Neural cell (in vitro differentiated cells): ENCODE measurements at regions not wholly inside any gene's neighbourhood (a gene's known extent, or its start where the extent isn't known, plus 50 kb on each side); places are given as distances from the start of the nearest gene placed in this dataset.

Experiments used
- H2AFZ ChIP-seq: fragments of 200-600, 300-800 bp; sonication (generic), shearing (Covaris generic); 2 replicates; pipeline ENCODE4 v1.6.0; 2014; ENCODE audit warnings: low read depth, mild to moderate bottlenecking, antibody characterized with exemption, low read length, moderate library complexity
- H3F3A ChIP-seq: fragments of 200-600 bp; shearing (Covaris generic); 2 replicates; pipeline ENCODE4 v1.6.1; 2016; ENCODE audit warnings: mild to moderate bottlenecking, moderate library complexity, mixed read lengths, antibody characterized with exemption, low read length; ENCODE audit not compliant: insufficient read depth, poor library complexity, severe bottlenecking
- H3K27ac ChIP-seq: fragments of 200-600, 300-800 bp; sonication (generic), shearing (Covaris generic); 2 replicates; pipeline ENCODE4 v1.5.1; 2014; ENCODE audit warnings: mild to moderate bottlenecking, low read length, moderate library complexity
- H3K27me3 ChIP-seq: fragments of 300-800, 200-600 bp; sonication (generic), shearing (Covaris generic); 2 replicates; pipeline ENCODE4 v1.6.0; 2014; ENCODE audit warnings: mild to moderate bottlenecking, low read depth, low read length, moderate library complexity; ENCODE audit not compliant: insufficient read depth
- H3K36me3 ChIP-seq: fragments of 300-800, 200-600 bp; sonication (generic), shearing (Covaris generic); 2 replicates; pipeline ENCODE4 v1.5.1; 2014; ENCODE audit warnings: mild to moderate bottlenecking, antibody characterized with exemption, low read length, moderate library complexity; ENCODE audit not compliant: insufficient read depth
- H3K4me2 ChIP-seq: fragments of 300-800, 200-600 bp; sonication (generic), shearing (Covaris generic); 2 replicates; pipeline ENCODE4 v1.6.0; 2014; ENCODE audit warnings: mild to moderate bottlenecking, low read length
- H3K4me3 ChIP-seq: fragments of 300-800, 200-600 bp; sonication (generic), shearing (Covaris generic); 2 replicates; pipeline ENCODE4 v1.5.1; 2014; ENCODE audit warnings: mild to moderate bottlenecking, low read length, moderate library complexity
- H3K79me2 ChIP-seq: fragments of 200-600 bp; shearing (Covaris generic); replicated peaks from 2 replicates; pipeline ENCODE4 v1.6.0; 2014; ENCODE audit warnings: mild to moderate bottlenecking, low read length, moderate library complexity; ENCODE audit not compliant: insufficient read depth
- H3K9ac ChIP-seq: fragments of 300-800, 200-600 bp; sonication (generic), shearing (Covaris generic); 2 replicates; pipeline ENCODE4 v1.6.1; 2016; ENCODE audit warnings: mild to moderate bottlenecking, low read length, mixed read lengths
- H3K9me2 ChIP-seq: fragments of 200-600 bp; shearing (Covaris generic); 2 replicates; pipeline ENCODE4 v1.6.1; 2016; ENCODE audit warnings: mild to moderate bottlenecking, low read length, mixed read lengths; ENCODE audit not compliant: insufficient read depth
- H3K9me3 ChIP-seq: fragments of 200-600, 300-800 bp; sonication (generic), shearing (Covaris generic); 2 replicates; pipeline ENCODE4 v1.6.1; 2016; ENCODE audit warnings: mild to moderate bottlenecking, mixed run types, low read length, moderate library complexity, mixed read lengths
- H4K20me1 ChIP-seq: fragments of 200-600 bp; shearing (Covaris generic); 2 replicates; pipeline ENCODE4 v1.6.1; 2016; ENCODE audit warnings: mild to moderate bottlenecking, mixed run types; ENCODE audit not compliant: insufficient read depth
- EP300 ChIP-seq: fragments of 450-650 bp; conservative IDR thresholded peaks from 2 replicates; pipeline ENCODE4 v1.6.1; 2014; ENCODE audit warnings: antibody characterized with exemption, mild to moderate bottlenecking, moderate library complexity; ENCODE audit not compliant: poor library complexity, severe bottlenecking
- EZH2 ChIP-seq: fragments of 200-600, 300-800 bp; shearing (Covaris generic), sonication (generic); IDR thresholded peaks from 2 replicates; pipeline ENCODE4 v1.6.1; 2014; ENCODE audit warnings: antibody characterized with exemption, low read length, borderline replicate concordance, mild to moderate bottlenecking; ENCODE audit not compliant: insufficient read depth, poor library complexity, severe bottlenecking
- MXI1 ChIP-seq: fragments of 450-650 bp; conservative IDR thresholded peaks from 2 replicates; pipeline ENCODE4 v1.6.1; 2014; ENCODE audit warnings: antibody characterized with exemption, mild to moderate bottlenecking; ENCODE audit not compliant: poor library complexity, severe bottlenecking
- POLR2AphosphoS5 ChIP-seq: IDR thresholded peaks from 2 replicates; pipeline ENCODE4 v1.6.1; 2012
- RAD21 ChIP-seq: fragments of 450-650 bp; conservative IDR thresholded peaks from 2 replicates; pipeline ENCODE4 v1.6.1; 2014; ENCODE audit warnings: antibody characterized with exemption, mild to moderate bottlenecking, moderate library complexity
- SMC3 ChIP-seq: fragments of 450-650 bp; conservative IDR thresholded peaks from 2 replicates; pipeline ENCODE4 v1.6.1; 2014; ENCODE audit warnings: antibody characterized with exemption, mild to moderate bottlenecking, moderate library complexity; ENCODE audit not compliant: poor library complexity
- TAF1 ChIP-seq: IDR thresholded peaks from 2 replicates; pipeline ENCODE4 v1.6.1; 2012; ENCODE audit warnings: low read depth
- TF ChIP-seq, protein P1 (sequence below): IDR thresholded peaks from 2 replicates; pipeline ENCODE4 v1.6.1; 2012; ENCODE audit warnings: borderline replicate concordance
- TF ChIP-seq, protein P2 (sequence below): fragments of 450-650 bp; IDR thresholded peaks from 2 replicates; pipeline ENCODE4 v1.5.1; 2014; ENCODE audit warnings: antibody characterized with exemption, mild to moderate bottlenecking, moderate library complexity; ENCODE audit not compliant: poor library complexity, severe bottlenecking

DNA sequence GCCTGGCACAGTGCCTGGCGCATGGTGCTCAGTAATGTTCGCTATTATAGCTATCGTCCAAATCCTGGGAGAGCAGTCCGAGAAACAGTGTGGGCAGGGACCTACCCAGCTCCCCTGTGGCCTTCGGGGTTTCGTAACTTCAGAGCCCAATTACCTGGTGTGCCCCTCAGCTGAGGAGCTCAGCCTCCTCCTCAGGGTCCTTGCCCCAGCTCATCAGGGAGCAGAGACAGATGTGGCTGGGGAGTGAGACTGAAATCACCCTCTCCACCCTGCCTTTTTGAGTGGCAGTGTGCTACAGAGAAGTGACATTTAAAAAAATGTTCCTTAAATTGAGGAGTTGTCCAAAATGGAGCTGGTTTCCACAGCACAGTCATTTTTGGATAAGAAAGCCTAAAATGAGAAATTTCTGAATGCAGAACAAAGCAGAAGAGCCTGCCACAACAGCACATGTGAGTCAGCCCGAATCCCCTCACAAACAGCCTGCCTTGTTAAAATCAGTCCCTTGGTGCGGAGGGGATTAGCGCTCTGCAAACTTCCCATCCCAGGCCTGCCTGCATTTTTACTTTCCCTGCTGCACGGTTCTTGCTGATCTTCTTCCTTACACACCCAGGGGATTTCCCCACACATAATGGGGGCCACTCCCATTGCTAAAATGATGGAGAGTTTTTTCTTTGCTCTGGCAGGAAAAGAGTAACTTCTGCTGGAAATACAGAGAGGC lies 78.1 kb upstream of the PITX1 start:
- no peak for TF ChIP-seq RAD21
- no peak for TF ChIP-seq EP300
- TF ChIP-seq EZH2 = no peak
- TF ChIP-seq, protein P1, sequence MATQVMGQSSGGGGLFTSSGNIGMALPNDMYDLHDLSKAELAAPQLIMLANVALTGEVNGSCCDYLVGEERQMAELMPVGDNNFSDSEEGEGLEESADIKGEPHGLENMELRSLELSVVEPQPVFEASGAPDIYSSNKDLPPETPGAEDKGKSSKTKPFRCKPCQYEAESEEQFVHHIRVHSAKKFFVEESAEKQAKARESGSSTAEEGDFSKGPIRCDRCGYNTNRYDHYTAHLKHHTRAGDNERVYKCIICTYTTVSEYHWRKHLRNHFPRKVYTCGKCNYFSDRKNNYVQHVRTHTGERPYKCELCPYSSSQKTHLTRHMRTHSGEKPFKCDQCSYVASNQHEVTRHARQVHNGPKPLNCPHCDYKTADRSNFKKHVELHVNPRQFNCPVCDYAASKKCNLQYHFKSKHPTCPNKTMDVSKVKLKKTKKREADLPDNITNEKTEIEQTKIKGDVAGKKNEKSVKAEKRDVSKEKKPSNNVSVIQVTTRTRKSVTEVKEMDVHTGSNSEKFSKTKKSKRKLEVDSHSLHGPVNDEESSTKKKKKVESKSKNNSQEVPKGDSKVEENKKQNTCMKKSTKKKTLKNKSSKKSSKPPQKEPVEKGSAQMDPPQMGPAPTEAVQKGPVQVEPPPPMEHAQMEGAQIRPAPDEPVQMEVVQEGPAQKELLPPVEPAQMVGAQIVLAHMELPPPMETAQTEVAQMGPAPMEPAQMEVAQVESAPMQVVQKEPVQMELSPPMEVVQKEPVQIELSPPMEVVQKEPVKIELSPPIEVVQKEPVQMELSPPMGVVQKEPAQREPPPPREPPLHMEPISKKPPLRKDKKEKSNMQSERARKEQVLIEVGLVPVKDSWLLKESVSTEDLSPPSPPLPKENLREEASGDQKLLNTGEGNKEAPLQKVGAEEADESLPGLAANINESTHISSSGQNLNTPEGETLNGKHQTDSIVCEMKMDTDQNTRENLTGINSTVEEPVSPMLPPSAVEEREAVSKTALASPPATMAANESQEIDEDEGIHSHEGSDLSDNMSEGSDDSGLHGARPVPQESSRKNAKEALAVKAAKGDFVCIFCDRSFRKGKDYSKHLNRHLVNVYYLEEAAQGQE = no peak
- TF ChIP-seq SMC3 = no peak
- no peak for TF ChIP-seq POLR2AphosphoS5
- TF ChIP-seq MXI1 = no peak
- TF ChIP-seq TAF1 = no peak
- TF ChIP-seq, protein P2, sequence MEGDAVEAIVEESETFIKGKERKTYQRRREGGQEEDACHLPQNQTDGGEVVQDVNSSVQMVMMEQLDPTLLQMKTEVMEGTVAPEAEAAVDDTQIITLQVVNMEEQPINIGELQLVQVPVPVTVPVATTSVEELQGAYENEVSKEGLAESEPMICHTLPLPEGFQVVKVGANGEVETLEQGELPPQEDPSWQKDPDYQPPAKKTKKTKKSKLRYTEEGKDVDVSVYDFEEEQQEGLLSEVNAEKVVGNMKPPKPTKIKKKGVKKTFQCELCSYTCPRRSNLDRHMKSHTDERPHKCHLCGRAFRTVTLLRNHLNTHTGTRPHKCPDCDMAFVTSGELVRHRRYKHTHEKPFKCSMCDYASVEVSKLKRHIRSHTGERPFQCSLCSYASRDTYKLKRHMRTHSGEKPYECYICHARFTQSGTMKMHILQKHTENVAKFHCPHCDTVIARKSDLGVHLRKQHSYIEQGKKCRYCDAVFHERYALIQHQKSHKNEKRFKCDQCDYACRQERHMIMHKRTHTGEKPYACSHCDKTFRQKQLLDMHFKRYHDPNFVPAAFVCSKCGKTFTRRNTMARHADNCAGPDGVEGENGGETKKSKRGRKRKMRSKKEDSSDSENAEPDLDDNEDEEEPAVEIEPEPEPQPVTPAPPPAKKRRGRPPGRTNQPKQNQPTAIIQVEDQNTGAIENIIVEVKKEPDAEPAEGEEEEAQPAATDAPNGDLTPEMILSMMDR = no peak
- Histone ChIP-seq H3K79me2 (no peaks in the 10 kb centered on the region), H2AFZ (no peak overlapping the region), H3K4me3 (no peak overlapping the region), H4K20me1 (no peaks in the 10 kb centered on the region), H3K9me3 (no peaks in the 10 kb centered on the region), H3K27me3 (no peaks in the 10 kb centered on the region), H3K36me3 (no peaks in the 10 kb centered on the region), H3K9ac (no peak overlapping the region), H3K27ac (no peak overlapping the region), H3K4me2 (no peak overlapping the region), H3K9me2 (no peaks in the 10 kb centered on the region), H3F3A (no peaks in the 10 kb centered on the region)

DNA sequence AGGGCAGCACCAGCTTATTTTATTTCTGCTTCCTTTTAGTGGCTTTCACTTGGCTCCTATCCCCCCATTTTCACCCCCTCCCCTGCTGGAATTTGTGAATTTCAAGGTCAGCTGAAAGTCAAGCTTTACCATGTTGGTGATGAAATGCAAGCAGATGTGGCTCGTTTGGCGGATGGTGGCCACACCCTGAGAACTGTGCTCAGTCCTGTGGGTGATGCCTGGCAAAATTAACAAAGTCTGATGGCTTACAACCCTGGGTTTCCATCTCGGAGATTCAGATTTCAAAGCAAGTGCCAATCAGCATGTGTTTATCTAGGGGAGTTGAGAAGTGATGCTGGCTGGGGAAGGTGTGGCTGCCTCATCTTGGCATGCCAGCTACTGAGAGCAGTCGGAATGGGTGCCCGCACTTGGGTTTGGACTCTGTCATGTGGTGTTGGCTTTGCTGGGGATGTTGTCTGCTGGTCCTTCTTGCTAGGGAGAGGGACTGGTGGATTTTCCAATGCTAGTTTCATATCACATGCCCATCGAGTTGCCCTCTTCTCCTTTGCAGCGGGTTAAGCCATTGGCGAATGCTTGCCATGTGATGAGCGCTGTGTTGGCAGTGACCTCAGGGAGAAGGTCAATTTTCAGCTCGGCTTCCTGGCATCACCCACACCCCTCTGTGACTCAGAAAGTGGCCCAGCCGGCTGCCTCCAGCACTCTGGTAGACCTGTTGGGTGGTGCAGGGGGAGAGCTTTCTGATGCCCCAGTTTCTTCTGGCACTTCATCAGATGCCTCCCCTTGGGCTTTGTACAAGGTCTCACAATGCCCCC lies 77.0 kb upstream of the PITX1 start:
- Histone ChIP-seq H3K9ac (no peak overlapping the region), H4K20me1 (no peaks in the 10 kb centered on the region), H3K9me3 (no peaks in the 10 kb centered on the region), H3K4me2 (no peak overlapping the region), H3K9me2 (no peaks in the 10 kb centered on the region), H3K27ac (no peak overlapping the region), H3K79me2 (no peaks in the 10 kb centered on the region), H3K36me3 (no peaks in the 10 kb centered on the region), H3F3A (no peaks in the 10 kb centered on the region), H3K4me3 (no peak overlapping the region), H2AFZ (no peak overlapping the region), H3K27me3 (no peaks in the 10 kb centered on the region)
- TF ChIP-seq, protein P2 = no peak
- TF ChIP-seq EZH2 = no peak
- no peak for TF ChIP-seq MXI1
- TF ChIP-seq RAD21 = no peak
- TF ChIP-seq POLR2AphosphoS5 = no peak
- TF ChIP-seq TAF1 = no peak
- TF ChIP-seq EP300 = no peak
- no peak for TF ChIP-seq SMC3
- TF ChIP-seq, protein P1 = no peak
